RWPE2 (cell line): ENCODE measurements at regions not wholly inside any gene's neighbourhood (a gene's known extent, or its start where the extent isn't known, plus 50 kb on each side); places are given as distances from the start of the nearest gene placed in this dataset.

Source experiments
- ATAC-seq: fragments of 200-7000 bp; cut with Tn5 transposase; 3 replicates; pipeline ENCODE4 v1.9.1; 2021; ENCODE audit warnings: low read depth
- DNase-seq: peaks from one replicate; pipeline ENCODE4 v3.0.0-alpha.2; 2020; ENCODE audit warnings: low spot score
- H3K27ac ChIP-seq: fragments of 450-650 bp; 2 replicates; pipeline ENCODE4 v1.5.1; 2017; ENCODE audit warnings: mild to moderate bottlenecking; ENCODE audit not compliant: poor library complexity, severe bottlenecking
- H3K27me3 ChIP-seq: fragments of 250-450 bp; sonication (Bioruptor Pico); 2 replicates; pipeline ENCODE4 v1.5.1; 2021; ENCODE audit warnings: mild to moderate bottlenecking, moderate library complexity; ENCODE audit not compliant: insufficient read depth, poor library complexity, severe bottlenecking
- H3K36me3 ChIP-seq: fragments of 250-450 bp; sonication (Bioruptor Pico); 2 replicates; pipeline ENCODE4 v1.5.1; 2020; ENCODE audit warnings: low read depth, mild to moderate bottlenecking, moderate library complexity
- H3K4me1 ChIP-seq: fragments of 250-450 bp; sonication (Bioruptor Pico); 2 replicates; pipeline ENCODE4 v1.5.1; 2021; ENCODE audit warnings: mild to moderate bottlenecking, moderate library complexity; ENCODE audit not compliant: insufficient read depth, poor library complexity, severe bottlenecking
- H3K4me3 ChIP-seq: fragments of 250-450 bp; sonication (Bioruptor Pico); 2 replicates; pipeline ENCODE4 v1.5.1; 2021; ENCODE audit warnings: mild to moderate bottlenecking, moderate library complexity; ENCODE audit not compliant: severe bottlenecking
- H3K9me3 ChIP-seq: fragments of 250-450 bp; sonication (Bioruptor Pico); 2 replicates; pipeline ENCODE4 v1.5.1; 2021; ENCODE audit warnings: mild to moderate bottlenecking, moderate library complexity; ENCODE audit not compliant: severe bottlenecking
- TF ChIP-seq, protein P1 (sequence below): fragments of 450-650 bp; IDR thresholded peaks from one replicate; pipeline ENCODE4 v1.5.1; 2017; ENCODE audit warnings: mild to moderate bottlenecking, moderate library complexity; ENCODE audit not compliant: poor library complexity, severe bottlenecking

DNA sequence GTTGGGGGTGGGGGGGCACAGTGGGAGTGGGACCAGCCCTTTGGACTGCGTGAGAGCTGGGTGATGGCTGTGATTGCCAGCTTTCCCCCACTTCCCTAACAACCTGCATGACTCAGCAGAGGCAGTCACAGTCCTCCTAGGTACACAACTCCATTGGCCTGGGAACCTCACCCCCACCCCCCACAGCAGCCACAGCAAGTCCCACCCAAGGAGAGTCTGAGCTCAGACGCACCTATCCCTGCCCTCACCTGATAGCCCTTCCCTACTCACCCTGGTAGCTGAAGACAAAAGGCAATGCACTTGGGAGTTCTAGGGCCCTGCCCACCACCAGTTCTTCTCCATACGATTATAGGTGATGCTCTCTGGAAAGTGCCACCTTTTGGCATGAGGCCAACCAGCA is 188.9 kb downstream of the ZNF648 start:
- no peaks in the 10 kb centered on the region for H3K36me3 ChIP-seq
- DNase-seq (no peak), ATAC-seq (no peak)
- no peak overlapping the region for H3K27ac ChIP-seq
- no peaks in the 10 kb centered on the region for H3K9me3 ChIP-seq
- TF ChIP-seq, protein P1, sequence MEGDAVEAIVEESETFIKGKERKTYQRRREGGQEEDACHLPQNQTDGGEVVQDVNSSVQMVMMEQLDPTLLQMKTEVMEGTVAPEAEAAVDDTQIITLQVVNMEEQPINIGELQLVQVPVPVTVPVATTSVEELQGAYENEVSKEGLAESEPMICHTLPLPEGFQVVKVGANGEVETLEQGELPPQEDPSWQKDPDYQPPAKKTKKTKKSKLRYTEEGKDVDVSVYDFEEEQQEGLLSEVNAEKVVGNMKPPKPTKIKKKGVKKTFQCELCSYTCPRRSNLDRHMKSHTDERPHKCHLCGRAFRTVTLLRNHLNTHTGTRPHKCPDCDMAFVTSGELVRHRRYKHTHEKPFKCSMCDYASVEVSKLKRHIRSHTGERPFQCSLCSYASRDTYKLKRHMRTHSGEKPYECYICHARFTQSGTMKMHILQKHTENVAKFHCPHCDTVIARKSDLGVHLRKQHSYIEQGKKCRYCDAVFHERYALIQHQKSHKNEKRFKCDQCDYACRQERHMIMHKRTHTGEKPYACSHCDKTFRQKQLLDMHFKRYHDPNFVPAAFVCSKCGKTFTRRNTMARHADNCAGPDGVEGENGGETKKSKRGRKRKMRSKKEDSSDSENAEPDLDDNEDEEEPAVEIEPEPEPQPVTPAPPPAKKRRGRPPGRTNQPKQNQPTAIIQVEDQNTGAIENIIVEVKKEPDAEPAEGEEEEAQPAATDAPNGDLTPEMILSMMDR: no peak
- no peaks in the 10 kb centered on the region for H3K4me1 ChIP-seq
- no peaks in the 10 kb centered on the region for H3K27me3 ChIP-seq
- no peak overlapping the region for H3K4me3 ChIP-seq

DNA sequence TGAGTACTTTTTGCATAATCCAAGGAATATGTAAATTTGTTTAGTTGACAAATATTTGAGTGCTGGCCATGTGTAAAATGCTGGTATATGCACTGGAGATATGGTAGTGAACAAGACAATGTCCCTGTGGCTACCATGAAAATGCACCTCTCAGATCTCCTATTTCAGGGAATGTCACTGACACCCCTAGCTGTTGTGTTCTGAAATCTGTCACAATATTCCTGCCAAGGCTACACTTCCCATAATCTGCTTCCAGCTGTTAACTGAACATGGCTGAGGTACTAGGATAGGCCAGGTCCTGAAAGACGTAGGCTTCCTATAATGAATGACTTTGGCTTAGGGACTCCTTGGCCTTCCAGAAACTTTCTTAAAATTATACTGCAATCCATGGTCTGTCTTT is 197.8 kb downstream of the ZNF648 start:
- Histone ChIP-seq H3K4me1 (no peaks in the 10 kb centered on the region), H3K4me3 (no peak overlapping the region), H3K36me3 (no peaks in the 10 kb centered on the region), H3K9me3 (no peaks in the 10 kb centered on the region), H3K27ac (no peak overlapping the region), H3K27me3 (no peaks in the 10 kb centered on the region)
- ATAC-seq (no peak), DNase-seq (no peak)
- TF ChIP-seq, protein P1: no peak

DNA sequence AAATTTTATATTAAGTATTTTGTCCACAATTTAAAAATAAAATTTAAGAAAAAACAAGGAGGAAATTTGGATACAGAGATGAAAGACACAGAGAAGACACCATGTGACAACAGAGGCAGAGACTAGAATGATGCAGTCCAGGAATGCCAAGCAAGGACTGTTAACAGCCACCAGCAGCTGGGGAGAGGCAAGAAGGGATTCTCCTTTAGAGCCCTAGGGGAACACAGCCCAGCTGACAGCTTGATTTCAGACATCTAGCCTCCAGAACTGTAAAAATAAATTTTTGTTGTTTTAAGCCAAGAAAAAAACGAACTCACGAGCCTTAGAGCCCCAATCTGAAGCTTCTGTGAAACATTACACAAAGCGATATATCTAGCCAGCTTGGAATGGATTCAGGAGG is 198.5 kb downstream of the ZNF648 start:
- H3K9me3 ChIP-seq: no peaks in the 10 kb centered on the region
- H3K27ac ChIP-seq: no peak overlapping the region
- H3K4me3 ChIP-seq: no peak overlapping the region
- TF ChIP-seq, protein P1: no peak
- DNase-seq (no peak), ATAC-seq (no peak)
- no peaks in the 10 kb centered on the region for H3K27me3 ChIP-seq
- no peaks in the 10 kb centered on the region for H3K36me3 ChIP-seq
- no peaks in the 10 kb centered on the region for H3K4me1 ChIP-seq

DNA sequence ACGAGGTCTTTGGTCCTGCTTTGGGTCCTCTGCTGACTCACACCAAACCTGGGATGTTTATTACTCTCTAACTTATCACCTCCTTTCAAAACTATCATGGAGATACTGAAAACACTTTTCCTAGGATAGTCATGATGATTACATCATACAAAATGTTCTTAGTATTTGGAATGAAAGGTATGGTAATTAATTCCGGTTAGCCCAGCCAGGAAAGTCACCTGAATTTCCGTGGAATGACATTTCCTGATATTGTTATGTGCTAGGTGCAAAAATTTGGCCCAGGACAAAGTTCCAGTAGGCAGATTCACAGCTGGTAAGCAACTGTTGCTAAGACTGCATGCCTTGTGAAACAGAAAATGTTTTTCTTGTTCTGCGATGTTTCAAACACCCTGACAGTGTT is 203.4 kb downstream of the ZNF648 start:
- no peak overlapping the region for H3K27ac ChIP-seq
- TF ChIP-seq, protein P1: no peak
- no peaks in the 10 kb centered on the region for H3K4me1 ChIP-seq
- DNase-seq (no peak), ATAC-seq (no peak)
- no peaks in the 10 kb centered on the region for H3K9me3 ChIP-seq
- H3K27me3 ChIP-seq: no peaks in the 10 kb centered on the region
- H3K36me3 ChIP-seq: no peaks in the 10 kb centered on the region
- H3K4me3 ChIP-seq: no peak overlapping the region
